Neural cell (in vitro differentiated cells): ENCODE measurements at regions not wholly inside any gene's neighbourhood (a gene's known extent, or its start where the extent isn't known, plus 50 kb on each side); places are given as distances from the start of the nearest gene placed in this dataset.

Source experiments
- H2AFZ ChIP-seq: fragments of 200-600, 300-800 bp; sonication (generic), shearing (Covaris generic); 2 replicates; pipeline ENCODE4 v1.6.0; 2014; ENCODE audit warnings: low read depth, mild to moderate bottlenecking, antibody characterized with exemption, low read length, moderate library complexity
- H3F3A ChIP-seq: fragments of 200-600 bp; shearing (Covaris generic); 2 replicates; pipeline ENCODE4 v1.6.1; 2016; ENCODE audit warnings: mild to moderate bottlenecking, moderate library complexity, mixed read lengths, antibody characterized with exemption, low read length; ENCODE audit not compliant: insufficient read depth, poor library complexity, severe bottlenecking
- H3K27ac ChIP-seq: fragments of 200-600, 300-800 bp; sonication (generic), shearing (Covaris generic); 2 replicates; pipeline ENCODE4 v1.5.1; 2014; ENCODE audit warnings: mild to moderate bottlenecking, low read length, moderate library complexity
- H3K27me3 ChIP-seq: fragments of 300-800, 200-600 bp; sonication (generic), shearing (Covaris generic); 2 replicates; pipeline ENCODE4 v1.6.0; 2014; ENCODE audit warnings: mild to moderate bottlenecking, low read depth, low read length, moderate library complexity; ENCODE audit not compliant: insufficient read depth
- H3K36me3 ChIP-seq: fragments of 300-800, 200-600 bp; sonication (generic), shearing (Covaris generic); 2 replicates; pipeline ENCODE4 v1.5.1; 2014; ENCODE audit warnings: mild to moderate bottlenecking, antibody characterized with exemption, low read length, moderate library complexity; ENCODE audit not compliant: insufficient read depth
- H3K4me2 ChIP-seq: fragments of 300-800, 200-600 bp; sonication (generic), shearing (Covaris generic); 2 replicates; pipeline ENCODE4 v1.6.0; 2014; ENCODE audit warnings: mild to moderate bottlenecking, low read length
- H3K4me3 ChIP-seq: fragments of 300-800, 200-600 bp; sonication (generic), shearing (Covaris generic); 2 replicates; pipeline ENCODE4 v1.5.1; 2014; ENCODE audit warnings: mild to moderate bottlenecking, low read length, moderate library complexity
- H3K79me2 ChIP-seq: fragments of 200-600 bp; shearing (Covaris generic); replicated peaks from 2 replicates; pipeline ENCODE4 v1.6.0; 2014; ENCODE audit warnings: mild to moderate bottlenecking, low read length, moderate library complexity; ENCODE audit not compliant: insufficient read depth
- H3K9ac ChIP-seq: fragments of 300-800, 200-600 bp; sonication (generic), shearing (Covaris generic); 2 replicates; pipeline ENCODE4 v1.6.1; 2016; ENCODE audit warnings: mild to moderate bottlenecking, low read length, mixed read lengths
- H3K9me2 ChIP-seq: fragments of 200-600 bp; shearing (Covaris generic); 2 replicates; pipeline ENCODE4 v1.6.1; 2016; ENCODE audit warnings: mild to moderate bottlenecking, low read length, mixed read lengths; ENCODE audit not compliant: insufficient read depth
- H3K9me3 ChIP-seq: fragments of 200-600, 300-800 bp; sonication (generic), shearing (Covaris generic); 2 replicates; pipeline ENCODE4 v1.6.1; 2016; ENCODE audit warnings: mild to moderate bottlenecking, mixed run types, low read length, moderate library complexity, mixed read lengths
- H4K20me1 ChIP-seq: fragments of 200-600 bp; shearing (Covaris generic); 2 replicates; pipeline ENCODE4 v1.6.1; 2016; ENCODE audit warnings: mild to moderate bottlenecking, mixed run types; ENCODE audit not compliant: insufficient read depth
- CTCF ChIP-seq: fragments of 450-650 bp; IDR thresholded peaks from 2 replicates; pipeline ENCODE4 v1.5.1; 2014; ENCODE audit warnings: antibody characterized with exemption, mild to moderate bottlenecking, moderate library complexity; ENCODE audit not compliant: poor library complexity, severe bottlenecking
- EP300 ChIP-seq: fragments of 450-650 bp; conservative IDR thresholded peaks from 2 replicates; pipeline ENCODE4 v1.6.1; 2014; ENCODE audit warnings: antibody characterized with exemption, mild to moderate bottlenecking, moderate library complexity; ENCODE audit not compliant: poor library complexity, severe bottlenecking
- EZH2 ChIP-seq: fragments of 200-600, 300-800 bp; shearing (Covaris generic), sonication (generic); IDR thresholded peaks from 2 replicates; pipeline ENCODE4 v1.6.1; 2014; ENCODE audit warnings: antibody characterized with exemption, low read length, borderline replicate concordance, mild to moderate bottlenecking; ENCODE audit not compliant: insufficient read depth, poor library complexity, severe bottlenecking
- MXI1 ChIP-seq: fragments of 450-650 bp; conservative IDR thresholded peaks from 2 replicates; pipeline ENCODE4 v1.6.1; 2014; ENCODE audit warnings: antibody characterized with exemption, mild to moderate bottlenecking; ENCODE audit not compliant: poor library complexity, severe bottlenecking
- POLR2AphosphoS5 ChIP-seq: IDR thresholded peaks from 2 replicates; pipeline ENCODE4 v1.6.1; 2012
- RAD21 ChIP-seq: fragments of 450-650 bp; conservative IDR thresholded peaks from 2 replicates; pipeline ENCODE4 v1.6.1; 2014; ENCODE audit warnings: antibody characterized with exemption, mild to moderate bottlenecking, moderate library complexity
- REST ChIP-seq: IDR thresholded peaks from 2 replicates; pipeline ENCODE4 v1.6.1; 2012; ENCODE audit warnings: borderline replicate concordance
- SMC3 ChIP-seq: fragments of 450-650 bp; conservative IDR thresholded peaks from 2 replicates; pipeline ENCODE4 v1.6.1; 2014; ENCODE audit warnings: antibody characterized with exemption, mild to moderate bottlenecking, moderate library complexity; ENCODE audit not compliant: poor library complexity
- TAF1 ChIP-seq: IDR thresholded peaks from 2 replicates; pipeline ENCODE4 v1.6.1; 2012; ENCODE audit warnings: low read depth

- Histone ChIP-seq H3K27me3 (no peaks in the 10 kb centered on the region), H4K20me1 (no peaks in the 10 kb centered on the region), H3K4me2 (no peak overlapping the region), H3K4me3 (no peak overlapping the region), H3F3A (no peaks in the 10 kb centered on the region), H3K36me3 (no peaks in the 10 kb centered on the region), H3K79me2 (no peaks in the 10 kb centered on the region), H2AFZ (no peak overlapping the region), H3K9me3 (no peaks in the 10 kb centered on the region), H3K9ac (no peak overlapping the region), H3K9me2 (no peaks in the 10 kb centered on the region), H3K27ac (no peak overlapping the region)
- TF ChIP-seq EZH2 (no peak), CTCF (no peak), REST (no peak), MXI1 (no peak), SMC3 (no peak)
Measured at GRCh38 chr6:85966828-85967227, 324.1 kb upstream of the SYNCRIP start.

- Histone ChIP-seq H3K4me3 (no peak overlapping the region), H2AFZ (no peak overlapping the region), H3K9me3 (no peaks in the 10 kb centered on the region), H3K27me3 (no peaks in the 10 kb centered on the region), H3K9ac (no peak overlapping the region), H3F3A (no peaks in the 10 kb centered on the region), H3K79me2 (no peaks in the 10 kb centered on the region), H3K4me2 (no peak overlapping the region), H3K36me3 (no peaks in the 10 kb centered on the region), H4K20me1 (no peaks in the 10 kb centered on the region), H3K27ac (no peak overlapping the region), H3K9me2 (no peaks in the 10 kb centered on the region)
- TF ChIP-seq MXI1, result no peak
- TF ChIP-seq TAF1, result no peak
Measured at GRCh38 chr6:85961746-85962145, 319.1 kb upstream of the SYNCRIP start.

GRCh38 chr6:85961125-85961524 lies 318.4 kb upstream of the SYNCRIP start:
- Histone ChIP-seq H4K20me1 (no peaks in the 10 kb centered on the region), H3K4me2 (no peak overlapping the region), H3K9me2 (no peaks in the 10 kb centered on the region), H3K79me2 (no peaks in the 10 kb centered on the region), H3K27me3 (no peaks in the 10 kb centered on the region), H3K36me3 (no peaks in the 10 kb centered on the region), H3F3A (no peaks in the 10 kb centered on the region), H3K9me3 (no peaks in the 10 kb centered on the region), H2AFZ (no peak overlapping the region), H3K4me3 (no peak overlapping the region), H3K27ac (no peak overlapping the region), H3K9ac (no peak overlapping the region)
- TF ChIP-seq RAD21, result no peak
- TF ChIP-seq SMC3, result no peak
- TF ChIP-seq REST, result no peak
- TF ChIP-seq EP300, result no peak
- TF ChIP-seq MXI1, result no peak
- TF ChIP-seq CTCF, result no peak
- TF ChIP-seq POLR2AphosphoS5, result no peak
- TF ChIP-seq EZH2, result no peak
- TF ChIP-seq TAF1, result no peak
